ENCODE measurements at regions not wholly inside any gene's neighbourhood (a gene's known extent, or its start where the extent isn't known, plus 50 kb on each side); places are given as distances from the start of the nearest gene placed in this dataset.
"Not testable (repeated sequence)": the region's sequence is repeated elsewhere in the genome, so short reads cannot be mapped to it uniquely, and the experiment has no call there.

GRCh38 chr21:31420988-31421387 is 76.9 kb upstream of the TIAM1 start:
- peaks cover 15% of the 10 kb centered on the region for H3K9me3 Mint-ChIP-seq
- DNase-seq (ENCODE audit: low spot score), result no peak
- no peak overlapping the region for H3K4me3 Mint-ChIP-seq
- H3K27ac Mint-ChIP-seq, result no peak overlapping the region
- intact Hi-C loops (cut with micrococcal nuclease), result no loop called here
- peaks cover 5% of the 10 kb centered on the region for H3K4me1 Mint-ChIP-seq (ENCODE audit: low read depth)
- H3K27me3 Mint-ChIP-seq (ENCODE audit: insufficient read depth), result peaks cover 8% of the 10 kb centered on the region
- H3K36me3 Mint-ChIP-seq (ENCODE audit: low read depth), result peaks cover 18% of the 10 kb centered on the region

- H3K9me3 Mint-ChIP-seq, result peaks cover 17% of the 10 kb centered on the region
- DNase-seq (ENCODE audit: low spot score), result no peak
- H3K4me1 Mint-ChIP-seq (ENCODE audit: low read depth), result no peaks in the 10 kb centered on the region
- intact Hi-C loops (cut with micrococcal nuclease), result no loop called here
- no peak overlapping the region for H3K4me3 Mint-ChIP-seq
- peaks cover 9% of the 10 kb centered on the region for H3K27me3 Mint-ChIP-seq (ENCODE audit: insufficient read depth)
- no peak overlapping the region for H3K27ac Mint-ChIP-seq
- peaks cover 21% of the 10 kb centered on the region for H3K36me3 Mint-ChIP-seq (ENCODE audit: low read depth)
Observed at GRCh38 chr21:31420354-31420753, 76.3 kb upstream of the TIAM1 start.

- DNase-seq (ENCODE audit: low spot score), result no peak
- H3K4me3 Mint-ChIP-seq, result no peak overlapping the region
- peaks cover 9% of the 10 kb centered on the region for H3K27me3 Mint-ChIP-seq (ENCODE audit: insufficient read depth)
- intact Hi-C loops (cut with micrococcal nuclease), result no loop called here
- H3K9me3 Mint-ChIP-seq, result peaks cover 17% of the 10 kb centered on the region
- peaks cover 18% of the 10 kb centered on the region for H3K36me3 Mint-ChIP-seq (ENCODE audit: low read depth)
- no peak overlapping the region for H3K27ac Mint-ChIP-seq
- H3K4me1 Mint-ChIP-seq (ENCODE audit: low read depth), result no peaks in the 10 kb centered on the region
Observed at GRCh38 chr21:31418377-31419001, 74.4 kb upstream of the TIAM1 start.

DNA sequence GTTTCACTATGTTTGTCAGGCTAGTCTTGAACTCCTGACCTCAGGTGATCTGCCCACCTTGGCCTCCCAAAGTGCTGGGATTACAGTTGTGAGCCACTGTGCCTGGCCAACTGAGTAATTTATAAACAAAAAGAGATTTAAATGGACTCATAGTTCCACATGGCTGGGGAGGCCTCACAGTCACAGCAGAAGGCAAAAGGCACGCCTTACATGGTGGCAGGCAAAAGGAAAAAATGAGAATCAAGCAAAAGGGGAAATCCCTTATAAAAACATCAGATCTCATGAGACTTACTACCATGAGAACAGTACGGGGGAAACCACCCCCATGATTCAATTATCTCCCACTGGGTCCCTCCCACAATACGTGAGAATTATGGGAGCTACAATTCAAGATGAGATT is 73.2 kb upstream of the TIAM1 start:
- DNase-seq (ENCODE audit: low spot score); H3K27me3 Mint-ChIP-seq (ENCODE audit: insufficient read depth); H3K4me3 Mint-ChIP-seq; intact Hi-C loops (cut with micrococcal nuclease); H3K27ac Mint-ChIP-seq; H3K4me1 Mint-ChIP-seq (ENCODE audit: low read depth): not testable (repeated sequence)
- Mint-ChIP-seq H3K36me3 (ENCODE audit: low read depth) (peaks cover 18% of the 10 kb centered on the region), H3K9me3 (peaks cover 17% of the 10 kb centered on the region)

GRCh38 chr21:31416465-31416864 is 72.4 kb upstream of the TIAM1 start:
- peaks cover 17% of the 10 kb centered on the region for H3K9me3 Mint-ChIP-seq
- H3K4me3 Mint-ChIP-seq, result no peak overlapping the region

DNA sequence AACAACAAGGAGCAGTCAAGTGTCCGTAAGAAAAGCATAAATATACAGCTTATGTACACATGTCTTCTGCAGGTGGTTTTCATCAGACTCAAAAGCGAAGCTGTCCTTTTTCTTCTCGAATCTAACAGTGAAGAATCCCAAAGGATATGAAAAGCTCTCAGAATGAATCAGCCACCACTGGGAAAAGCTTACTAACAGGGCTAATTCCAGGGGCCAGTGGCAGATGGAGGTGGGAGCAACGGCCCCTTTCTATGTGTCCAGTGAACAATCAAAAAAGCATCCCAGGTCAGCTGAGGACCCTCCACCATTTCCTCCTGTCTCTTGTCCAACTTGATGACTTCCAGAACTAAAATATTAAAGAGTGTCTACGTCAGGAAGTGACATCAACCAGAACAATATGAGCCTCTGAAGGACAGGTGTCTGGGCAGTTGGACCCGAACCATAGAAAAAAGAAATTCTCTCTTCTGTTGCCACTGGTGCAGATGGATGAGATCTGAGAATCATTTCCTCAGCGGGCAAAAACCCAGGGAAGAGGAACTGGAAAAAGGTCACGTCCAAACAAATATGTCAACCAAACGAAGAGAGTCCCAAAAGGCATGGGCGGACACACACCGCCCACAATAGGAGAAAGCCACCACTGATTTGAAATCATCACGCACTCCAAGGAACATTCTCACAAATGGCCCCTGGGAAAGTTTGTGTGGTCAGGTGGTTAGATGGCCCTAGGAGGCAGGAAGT is 70.4 kb upstream of the TIAM1 start:
- Mint-ChIP-seq H3K36me3 (ENCODE audit: low read depth) (peaks cover 15% of the 10 kb centered on the region), H3K9me3 (peaks cover 17% of the 10 kb centered on the region), H3K4me3 (no peak overlapping the region), H3K4me1 (ENCODE audit: low read depth) (no peaks in the 10 kb centered on the region), H3K27me3 (ENCODE audit: insufficient read depth) (peaks cover 3% of the 10 kb centered on the region), H3K27ac (no peak overlapping the region)
- DNase-seq (ENCODE audit: low spot score), result no peak
- intact Hi-C loops (cut with micrococcal nuclease), result no loop called here

More at GRCh38 chr21:31416465-31416864, 72.4 kb upstream of the TIAM1 start:
- H3K4me1 Mint-ChIP-seq (ENCODE audit: low read depth), result no peaks in the 10 kb centered on the region
- peaks cover 4% of the 10 kb centered on the region for H3K27me3 Mint-ChIP-seq (ENCODE audit: insufficient read depth)
- no peak for DNase-seq (ENCODE audit: low spot score)
- intact Hi-C loops (cut with micrococcal nuclease), result no loop called here
- peaks cover 18% of the 10 kb centered on the region for H3K36me3 Mint-ChIP-seq (ENCODE audit: low read depth)
- no peak overlapping the region for H3K27ac Mint-ChIP-seq

- Mint-ChIP-seq H3K9me3 (peaks cover 17% of the 10 kb centered on the region), H3K4me3 (no peak overlapping the region), H3K27ac (no peak overlapping the region), H3K27me3 (ENCODE audit: insufficient read depth) (peaks cover 2% of the 10 kb centered on the region), H3K4me1 (ENCODE audit: low read depth) (no peaks in the 10 kb centered on the region), H3K36me3 (ENCODE audit: low read depth) (peaks cover 11% of the 10 kb centered on the region)
- intact Hi-C loops (cut with micrococcal nuclease), result no loop called here
- DNase-seq (ENCODE audit: low spot score), result no peak
Observed at GRCh38 chr21:31413698-31414097, 69.6 kb upstream of the TIAM1 start.

DNA sequence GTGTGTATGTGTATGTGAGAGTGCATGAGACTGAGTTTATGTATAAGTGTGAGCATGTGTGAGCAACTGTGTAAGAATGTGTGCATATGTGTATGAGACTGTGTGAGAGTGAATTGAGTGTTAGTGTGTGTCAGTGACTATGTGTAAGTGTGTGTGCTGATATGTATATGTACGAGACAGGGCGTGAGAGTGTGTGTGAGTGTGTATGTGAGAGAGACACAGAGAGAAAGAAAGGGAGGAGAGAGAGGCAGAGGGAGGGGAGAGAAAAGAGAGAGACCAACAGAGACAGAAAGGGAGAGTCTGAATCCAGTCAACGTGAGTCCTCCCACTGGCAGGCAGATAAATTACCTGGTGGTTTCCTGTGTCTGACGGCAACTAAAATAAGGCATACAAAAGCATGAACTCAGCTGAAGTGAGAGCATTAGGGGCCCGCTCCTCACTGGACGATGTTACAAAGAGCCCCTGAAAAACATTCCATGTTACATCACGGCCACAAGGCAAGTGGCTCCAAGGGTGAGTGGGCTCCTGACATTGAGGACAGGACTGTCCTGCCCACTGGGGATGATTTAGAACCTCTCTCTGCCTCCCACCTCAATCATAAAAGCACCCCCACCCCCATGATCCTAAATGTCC is 66.6 kb upstream of the TIAM1 start:
- peaks cover 3% of the 10 kb centered on the region for H3K36me3 Mint-ChIP-seq (ENCODE audit: low read depth)
- no peaks in the 10 kb centered on the region for H3K9me3 Mint-ChIP-seq
- H3K27me3 Mint-ChIP-seq (ENCODE audit: insufficient read depth), result peaks cover 5% of the 10 kb centered on the region
- H3K4me1 Mint-ChIP-seq (ENCODE audit: low read depth), result peaks cover 4% of the 10 kb centered on the region
- DNase-seq (ENCODE audit: low spot score), result peak; percentile 5
- H3K4me3 Mint-ChIP-seq, result no peak overlapping the region
- intact Hi-C loops (cut with micrococcal nuclease), result no loop called here
- no peak overlapping the region for H3K27ac Mint-ChIP-seq

DNA sequence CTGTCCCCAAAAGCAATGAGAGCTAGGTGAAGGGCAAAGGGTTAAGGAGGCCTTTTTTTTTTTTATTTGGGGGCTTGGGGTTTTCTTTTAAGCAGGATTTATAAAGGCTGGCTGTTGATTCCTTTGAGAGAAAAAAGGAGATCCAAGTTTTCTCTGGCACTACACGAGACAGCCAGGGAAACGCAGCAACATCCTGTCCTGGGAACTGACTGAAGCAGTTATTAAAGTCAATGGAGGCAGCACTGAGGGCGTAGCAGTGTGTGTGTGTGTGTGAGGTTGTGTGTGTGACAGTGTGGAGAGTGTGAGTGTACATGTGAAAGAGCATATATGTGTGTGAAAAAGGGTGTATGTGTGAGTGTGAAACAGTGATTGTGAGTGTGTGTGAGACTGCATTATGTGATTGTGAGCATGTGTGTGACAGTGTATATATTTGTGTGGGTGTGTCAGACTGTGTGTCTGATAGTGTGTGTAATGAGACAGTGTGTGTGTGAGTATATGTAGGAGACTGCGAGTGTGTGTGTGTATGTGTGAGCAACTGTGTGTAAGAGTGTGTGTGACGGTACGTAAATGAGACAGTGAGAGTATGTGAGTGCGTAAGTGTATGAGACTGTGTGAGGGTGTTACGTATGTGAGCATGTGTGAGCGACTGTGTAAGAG is 65.9 kb upstream of the TIAM1 start:
- Mint-ChIP-seq H3K4me3 (no peak overlapping the region), H3K9me3 (no peaks in the 10 kb centered on the region), H3K27me3 (ENCODE audit: insufficient read depth) (peaks cover 5% of the 10 kb centered on the region), H3K4me1 (ENCODE audit: low read depth) (peaks cover 11% of the 10 kb centered on the region), H3K36me3 (ENCODE audit: low read depth) (peaks cover 3% of the 10 kb centered on the region), H3K27ac (no peak overlapping the region)
- DNase-seq (ENCODE audit: low spot score), result no peak
- intact Hi-C loops (cut with micrococcal nuclease), result no loop called here

GRCh38 chr21:31408301-31409088 is 64.4 kb upstream of the TIAM1 start:
- intact Hi-C loops (cut with micrococcal nuclease), result no loop called here

GRCh38 chr21:31406510-31406909 is 62.4 kb upstream of the TIAM1 start:
- H3K36me3 Mint-ChIP-seq (ENCODE audit: low read depth), result peaks cover 3% of the 10 kb centered on the region
- H3K9me3 Mint-ChIP-seq, result no peaks in the 10 kb centered on the region
- H3K4me1 Mint-ChIP-seq (ENCODE audit: low read depth), result peaks cover 21% of the 10 kb centered on the region
- no peak overlapping the region for H3K27ac Mint-ChIP-seq
- intact Hi-C loops (cut with micrococcal nuclease), result no loop called here
- H3K4me3 Mint-ChIP-seq, result no peak overlapping the region
- H3K27me3 Mint-ChIP-seq (ENCODE audit: insufficient read depth), result peaks cover 9% of the 10 kb centered on the region
- DNase-seq (ENCODE audit: low spot score), result no peak

More at GRCh38 chr21:31408301-31409088, 64.4 kb upstream of the TIAM1 start:
- H3K36me3 Mint-ChIP-seq (ENCODE audit: low read depth), result peaks cover 3% of the 10 kb centered on the region
- peaks cover 19% of the 10 kb centered on the region for H3K4me1 Mint-ChIP-seq (ENCODE audit: low read depth)
- DNase-seq (ENCODE audit: low spot score), result no peak
- H3K27me3 Mint-ChIP-seq (ENCODE audit: insufficient read depth), result peaks cover 6% of the 10 kb centered on the region
- no peaks in the 10 kb centered on the region for H3K9me3 Mint-ChIP-seq
- no peak overlapping the region for H3K4me3 Mint-ChIP-seq
- no peak overlapping the region for H3K27ac Mint-ChIP-seq

GRCh38 chr21:31405604-31406003 is 61.5 kb upstream of the TIAM1 start:
- Mint-ChIP-seq H3K9me3 (no peaks in the 10 kb centered on the region), H3K36me3 (ENCODE audit: low read depth) (peaks cover 5% of the 10 kb centered on the region), H3K4me3 (no peak overlapping the region), H3K4me1 (ENCODE audit: low read depth) (peaks cover 21% of the 10 kb centered on the region), H3K27ac (no peak overlapping the region), H3K27me3 (ENCODE audit: insufficient read depth) (peaks cover 9% of the 10 kb centered on the region)
- intact Hi-C loops (cut with micrococcal nuclease), result no loop called here
- no peak for DNase-seq (ENCODE audit: low spot score)

All from activated T-helper 1 cell treated with anti-CD3 and anti-CD28 coated beads, Interleukin-12 subunit alpha, Interleukin-12 subunit beta, Interleukin-2, Interleukin-4 antibody, amounts not matched to agents 30 ng/mL and 10 ng/mL and 1 ng/mL, durations not matched to agents 14 hours and 24 hours and 36 hours (primary cell).